GM12891 (cell line): ENCODE measurements at regions not wholly inside any gene's neighbourhood (a gene's known extent, or its start where the extent isn't known, plus 50 kb on each side); places are given as distances from the start of the nearest gene placed in this dataset.

Experiments used
- DNase-seq: peaks from one replicate; pipeline ENCODE4 v3.0.0; 2011; ENCODE audit warnings: low spot score; ENCODE audit not compliant: insufficient read length
- FAIRE-seq: peaks from 2 replicates; lab custom pipeline; 2011; peaks lifted over from hg19 to GRCh38; lab: Jason Lieb, UNC
- PAX5 ChIP-seq: IDR thresholded peaks from 2 replicates; pipeline ENCODE4 v1.6.1; 2011; ENCODE audit warnings: low read length, moderate library complexity, mild to moderate bottlenecking; ENCODE audit not compliant: insufficient read depth, severe bottlenecking
- POLR2A ChIP-seq: IDR thresholded peaks from 2 replicates; pipeline ENCODE4 v1.6.1; 2011; ENCODE audit warnings: low read depth, low read length, control low read depth
- POLR2AphosphoS5 ChIP-seq: IDR thresholded peaks from 2 replicates; pipeline ENCODE4 v1.6.1; 2011; ENCODE audit warnings: low read depth, low read length, control low read depth
- POU2F2 ChIP-seq: IDR thresholded peaks from 2 replicates; pipeline ENCODE4 v1.6.1; 2011; ENCODE audit warnings: low read depth, mild to moderate bottlenecking, control low read depth, low read length, moderate library complexity
- SPI1 ChIP-seq: IDR thresholded peaks from 2 replicates; pipeline ENCODE4 v1.6.1; 2011; ENCODE audit warnings: low read depth, low read length, control low read depth
- TAF1 ChIP-seq: IDR thresholded peaks from 2 replicates; pipeline ENCODE4 v1.6.1; 2011; ENCODE audit warnings: low read depth, low read length, control low read depth

- FAIRE-seq (peak; percentile 72), DNase-seq (peak; percentile 14)
- TF ChIP-seq POLR2AphosphoS5 (no peak), PAX5 (peak; percentile 49)
Observed at GRCh38 chr10:10520491-10521385, 496.9 kb upstream of the CELF2 start.

GRCh38 chr10:10526846-10527245 is 490.8 kb upstream of the CELF2 start:
- DNase-seq (no peak), FAIRE-seq (no peak)
- TF ChIP-seq POU2F2 = no peak
- TF ChIP-seq PAX5 = no peak
- TF ChIP-seq POLR2AphosphoS5 = no peak
- TF ChIP-seq POLR2A = no peak

- FAIRE-seq (no peak), DNase-seq (no peak)
- TF ChIP-seq SPI1 = no peak
- no peak for TF ChIP-seq POLR2AphosphoS5
- no peak for TF ChIP-seq PAX5
- TF ChIP-seq POLR2A = no peak
- TF ChIP-seq TAF1 = no peak
- no peak for TF ChIP-seq POU2F2
Observed at GRCh38 chr10:10527861-10528562, 489.7 kb upstream of the CELF2 start.

GRCh38 chr10:10528563-10528910 is 489.1 kb upstream of the CELF2 start:
- DNase-seq = no peak
- TF ChIP-seq POLR2AphosphoS5 (no peak), TAF1 (no peak)

GRCh38 chr10:10530313-10530712 is 487.4 kb upstream of the CELF2 start:
- no peak for TF ChIP-seq POU2F2
- TF ChIP-seq PAX5 = no peak
- no peak for TF ChIP-seq SPI1
- no peak for TF ChIP-seq POLR2A
- TF ChIP-seq TAF1 = no peak
- no peak for TF ChIP-seq POLR2AphosphoS5
- DNase-seq (no peak), FAIRE-seq (no peak)

More at GRCh38 chr10:10528563-10528910, 489.1 kb upstream of the CELF2 start:
- FAIRE-seq = no peak

- DNase-seq (no peak), FAIRE-seq (no peak)
- TF ChIP-seq POLR2AphosphoS5 (no peak), POLR2A (no peak), SPI1 (no peak), POU2F2 (no peak), TAF1 (no peak), PAX5 (no peak)
Observed at GRCh38 chr10:10532236-10532635, 485.4 kb upstream of the CELF2 start.

GRCh38 chr10:10532826-10533225 is 484.8 kb upstream of the CELF2 start:
- no peak for DNase-seq
- TF ChIP-seq POLR2AphosphoS5 = no peak
- TF ChIP-seq PAX5 = no peak
- TF ChIP-seq SPI1 = no peak
- TF ChIP-seq POLR2A = no peak
- TF ChIP-seq TAF1 = no peak
- no peak for FAIRE-seq

GRCh38 chr10:10533437-10533836 is 484.2 kb upstream of the CELF2 start:
- DNase-seq = no peak
- FAIRE-seq = no peak
- TF ChIP-seq TAF1 (no peak), SPI1 (no peak), POLR2A (no peak), PAX5 (no peak), POLR2AphosphoS5 (no peak), POU2F2 (no peak)

GRCh38 chr10:10538326-10538725 is 479.3 kb upstream of the CELF2 start:
- TF ChIP-seq POLR2AphosphoS5 = no peak
- TF ChIP-seq POLR2A = no peak
- no peak for TF ChIP-seq TAF1
- no peak for TF ChIP-seq POU2F2
- no peak for TF ChIP-seq SPI1
- TF ChIP-seq PAX5 = no peak
- FAIRE-seq (no peak), DNase-seq (no peak)

- no peak for TF ChIP-seq PAX5
- TF ChIP-seq POU2F2 = no peak
- TF ChIP-seq POLR2AphosphoS5 = no peak
- TF ChIP-seq SPI1 = no peak
- no peak for TF ChIP-seq POLR2A
- no peak for TF ChIP-seq TAF1
- DNase-seq (no peak), FAIRE-seq (no peak)
Observed at GRCh38 chr10:10540398-10540797, 477.3 kb upstream of the CELF2 start.
